IMR-90 (cell line): ENCODE measurements at regions not wholly inside any gene's neighbourhood (a gene's known extent, or its start where the extent isn't known, plus 50 kb on each side); places are given as distances from the start of the nearest gene placed in this dataset.

Source experiments
- BHLHE40 ChIP-seq: fragments of 150-350 bp; IDR thresholded peaks from 2 replicates; pipeline ENCODE4 v1.6.1; 2016; ENCODE audit warnings: mild to moderate bottlenecking, low read depth, low read length
- CEBPB ChIP-seq: IDR thresholded peaks from 2 replicates; pipeline ENCODE4 v1.6.1; 2012; ENCODE audit warnings: low read depth, low read length, improper control_type of control experiment
- CHD1 ChIP-seq: IDR thresholded peaks from 2 replicates; pipeline ENCODE4 v1.6.1; 2012; ENCODE audit warnings: low read depth, low read length, improper control_type of control experiment
- FOS ChIP-seq: fragments of 150-350 bp; IDR thresholded peaks from 2 replicates; pipeline ENCODE4 v1.6.1; 2016; ENCODE audit warnings: low read depth, low read length
- MAFK ChIP-seq: IDR thresholded peaks from 2 replicates; pipeline ENCODE4 v1.6.1; 2012; ENCODE audit warnings: low read depth, low read length, improper control_type of control experiment
- MXI1 ChIP-seq: IDR thresholded peaks from 2 replicates; pipeline ENCODE4 v1.6.1; 2012; ENCODE audit warnings: low read depth, mild to moderate bottlenecking, low read length, moderate library complexity, borderline replicate concordance
- NFE2L2 ChIP-seq: fragments of 150-350 bp; IDR thresholded peaks from 2 replicates; pipeline ENCODE4 v1.6.1; 2016; ENCODE audit warnings: low read depth, mild to moderate bottlenecking, low read length
- POLR2A ChIP-seq: IDR thresholded peaks from 2 replicates; pipeline ENCODE4 v1.6.1; 2012; ENCODE audit warnings: mild to moderate bottlenecking, low read depth, low read length
- RAD21 ChIP-seq: IDR thresholded peaks from 2 replicates; pipeline ENCODE4 v1.6.1; 2012; ENCODE audit warnings: low read length, improper control_type of control experiment
- RFX5 ChIP-seq: IDR thresholded peaks from 2 replicates; pipeline ENCODE4 v1.8.0; 2012; ENCODE audit warnings: low read depth, mild to moderate bottlenecking, low read length, moderate library complexity
- SMC3 ChIP-seq: fragments of 150-350 bp; IDR thresholded peaks from 2 replicates; pipeline ENCODE4 v1.6.1; 2016; ENCODE audit warnings: low read depth, mild to moderate bottlenecking, antibody characterized with exemption, low read length, moderate library complexity
- TF ChIP-seq, protein P1 (sequence below): conservative IDR thresholded peaks from 2 replicates; pipeline ENCODE4 v1.5.1; 2012; ENCODE audit warnings: mild to moderate bottlenecking, low read depth, low read length, improper control_type of control experiment
- TF ChIP-seq, protein P2 (sequence below): fragments of 150-350 bp; IDR thresholded peaks from 2 replicates; pipeline ENCODE4 v1.6.1; 2016; ENCODE audit warnings: low read depth, mild to moderate bottlenecking, low read length, moderate library complexity, borderline replicate concordance
- TF ChIP-seq, protein P3 (sequence below): fragments of 150-350 bp; IDR thresholded peaks from 2 replicates; pipeline ENCODE4 v1.6.1; 2017; ENCODE audit warnings: mild to moderate bottlenecking, antibody characterized with exemption, low read length, low read depth

DNA sequence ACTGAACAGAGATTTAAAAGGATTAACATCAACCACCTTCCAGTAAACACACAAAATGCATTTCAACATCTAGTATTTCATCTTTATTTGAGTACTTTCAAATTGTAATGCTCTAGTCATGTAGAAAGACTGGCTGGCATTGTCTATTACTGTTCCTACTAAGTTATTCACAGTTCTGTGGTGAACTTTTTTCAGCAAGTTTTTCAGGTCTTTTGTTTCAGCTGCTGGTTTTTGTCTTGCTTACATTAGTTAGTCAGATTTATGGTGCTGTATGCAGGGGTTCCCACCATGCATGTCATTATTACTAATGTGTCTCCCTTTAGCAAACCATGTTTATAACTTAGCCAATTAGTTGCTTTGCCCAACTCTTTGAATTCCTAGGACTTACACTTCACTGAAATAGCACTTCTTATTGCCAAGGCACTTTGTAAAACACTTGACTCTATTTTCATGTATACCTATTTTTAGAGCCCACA, 253.4 kb upstream of the KITLG start:
- TF ChIP-seq, protein P1, sequence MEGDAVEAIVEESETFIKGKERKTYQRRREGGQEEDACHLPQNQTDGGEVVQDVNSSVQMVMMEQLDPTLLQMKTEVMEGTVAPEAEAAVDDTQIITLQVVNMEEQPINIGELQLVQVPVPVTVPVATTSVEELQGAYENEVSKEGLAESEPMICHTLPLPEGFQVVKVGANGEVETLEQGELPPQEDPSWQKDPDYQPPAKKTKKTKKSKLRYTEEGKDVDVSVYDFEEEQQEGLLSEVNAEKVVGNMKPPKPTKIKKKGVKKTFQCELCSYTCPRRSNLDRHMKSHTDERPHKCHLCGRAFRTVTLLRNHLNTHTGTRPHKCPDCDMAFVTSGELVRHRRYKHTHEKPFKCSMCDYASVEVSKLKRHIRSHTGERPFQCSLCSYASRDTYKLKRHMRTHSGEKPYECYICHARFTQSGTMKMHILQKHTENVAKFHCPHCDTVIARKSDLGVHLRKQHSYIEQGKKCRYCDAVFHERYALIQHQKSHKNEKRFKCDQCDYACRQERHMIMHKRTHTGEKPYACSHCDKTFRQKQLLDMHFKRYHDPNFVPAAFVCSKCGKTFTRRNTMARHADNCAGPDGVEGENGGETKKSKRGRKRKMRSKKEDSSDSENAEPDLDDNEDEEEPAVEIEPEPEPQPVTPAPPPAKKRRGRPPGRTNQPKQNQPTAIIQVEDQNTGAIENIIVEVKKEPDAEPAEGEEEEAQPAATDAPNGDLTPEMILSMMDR = no peak
- no peak for TF ChIP-seq MAFK
- no peak for TF ChIP-seq POLR2A
- TF ChIP-seq NFE2L2 = no peak
- TF ChIP-seq, protein P2, sequence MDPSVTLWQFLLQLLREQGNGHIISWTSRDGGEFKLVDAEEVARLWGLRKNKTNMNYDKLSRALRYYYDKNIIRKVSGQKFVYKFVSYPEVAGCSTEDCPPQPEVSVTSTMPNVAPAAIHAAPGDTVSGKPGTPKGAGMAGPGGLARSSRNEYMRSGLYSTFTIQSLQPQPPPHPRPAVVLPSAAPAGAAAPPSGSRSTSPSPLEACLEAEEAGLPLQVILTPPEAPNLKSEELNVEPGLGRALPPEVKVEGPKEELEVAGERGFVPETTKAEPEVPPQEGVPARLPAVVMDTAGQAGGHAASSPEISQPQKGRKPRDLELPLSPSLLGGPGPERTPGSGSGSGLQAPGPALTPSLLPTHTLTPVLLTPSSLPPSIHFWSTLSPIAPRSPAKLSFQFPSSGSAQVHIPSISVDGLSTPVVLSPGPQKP = no peak
- TF ChIP-seq FOS = no peak
- TF ChIP-seq RFX5 = no peak
- no peak for TF ChIP-seq CEBPB
- no peak for TF ChIP-seq MXI1
- no peak for TF ChIP-seq CHD1
- TF ChIP-seq RAD21 = no peak
- no peak for TF ChIP-seq BHLHE40
- TF ChIP-seq, protein P3, sequence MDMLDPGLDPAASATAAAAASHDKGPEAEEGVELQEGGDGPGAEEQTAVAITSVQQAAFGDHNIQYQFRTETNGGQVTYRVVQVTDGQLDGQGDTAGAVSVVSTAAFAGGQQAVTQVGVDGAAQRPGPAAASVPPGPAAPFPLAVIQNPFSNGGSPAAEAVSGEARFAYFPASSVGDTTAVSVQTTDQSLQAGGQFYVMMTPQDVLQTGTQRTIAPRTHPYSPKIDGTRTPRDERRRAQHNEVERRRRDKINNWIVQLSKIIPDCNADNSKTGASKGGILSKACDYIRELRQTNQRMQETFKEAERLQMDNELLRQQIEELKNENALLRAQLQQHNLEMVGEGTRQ = no peak
- TF ChIP-seq SMC3 = no peak
